Suprapubic skin (tissue), 4 donors: ENCODE measurements at regions not wholly inside any gene's neighbourhood (a gene's known extent, or its start where the extent isn't known, plus 50 kb on each side); places are given as distances from the start of the nearest gene placed in this dataset.

Source experiments
- DNase-seq, 2 donors: peaks; one replicate each; pipeline ENCODE4 v3.0.0-alpha.2; 2019; ENCODE audit warnings: low spot score in 2 of 2
- H3K27ac ChIP-seq: fragments of 200-600 bp; sonication (generic); one replicate; pipeline ENCODE4 v1.5.1; 2019
- H3K27me3 ChIP-seq: fragments of 200-600 bp; sonication (generic); one replicate; pipeline ENCODE4 v1.5.1; 2019
- H3K36me3 ChIP-seq: fragments of 200-600 bp; sonication (generic); one replicate; pipeline ENCODE4 v1.5.1; 2019
- H3K4me1 ChIP-seq: fragments of 200-600 bp; sonication (generic); one replicate; pipeline ENCODE4 v1.5.1; 2019
- H3K4me3 ChIP-seq: fragments of 200-600 bp; sonication (generic); one replicate; pipeline ENCODE4 v1.5.1; 2019; ENCODE audit warnings: mild to moderate bottlenecking
- H3K9me3 ChIP-seq: fragments of 200-600 bp; sonication (generic); one replicate; pipeline ENCODE4 v1.5.1; 2019
- CTCF ChIP-seq, 2 donors: fragments of 200-600 bp in 1 of 2; fragments of 450-650 bp in 1 of 2; sonication (generic) in 1 of 2; IDR thresholded peaks; one replicate each; pipeline ENCODE4 v1.5.1; 2016 to 2019; ENCODE audit warnings: antibody characterized with exemption in 2 of 2, mild to moderate bottlenecking in 1 of 2, moderate library complexity in 1 of 2
- EP300 ChIP-seq: sonication (generic); formaldehyde crosslinking; IDR thresholded peaks from one replicate; pipeline ENCODE4 v1.6.1; 2017; ENCODE audit warnings: antibody characterized with exemption
- POLR2A ChIP-seq, 2 donors: fragments of 450-650 bp; IDR thresholded peaks; one replicate each; pipeline ENCODE4 v1.6.1; 2017; ENCODE audit warnings: antibody characterized with exemption in 2 of 2, mild to moderate bottlenecking in 2 of 2, moderate library complexity in 2 of 2
- POLR2AphosphoS5 ChIP-seq, 3 donors: sonication (generic); formaldehyde crosslinking; IDR thresholded peaks; one replicate each; pipeline ENCODE4 v1.6.1; 2017; ENCODE audit warnings: antibody characterized with exemption in 3 of 3
- WGBS: methylation state at CpG from one replicate; pipeline ENCODE4 v1.1.5; 2018; 5-methylcytosine and 5-hydroxymethylcytosine counted together

GRCh38 chr2:217673627-217674026 is 329.2 kb downstream of the TNS1 start:
- WGBS: 67% methylated on average over 4 of the region's 4 CpGs
- no peaks in the 10 kb centered on the region for H3K36me3 ChIP-seq
- DNase-seq: no peak
- H3K9me3 ChIP-seq: no peaks in the 10 kb centered on the region
- peaks cover 30% of the 10 kb centered on the region for H3K4me1 ChIP-seq
- H3K27me3 ChIP-seq: no peaks in the 10 kb centered on the region
- H3K27ac ChIP-seq: peak overlapping the region; percentile 7
- TF ChIP-seq EP300: no peak
- no peak for TF ChIP-seq POLR2AphosphoS5 (IDR thresholded peaks at IDR 0.05)
- no peak for TF ChIP-seq POLR2A (IDR thresholded peaks at IDR 0.05)
- no peak for TF ChIP-seq CTCF (IDR thresholded peaks at IDR 0.05)
- no peak overlapping the region for H3K4me3 ChIP-seq

- WGBS: 32% methylated on average over 3 of the region's 3 CpGs
- TF ChIP-seq POLR2AphosphoS5 (IDR thresholded peaks at IDR 0.05) (no peak), EP300 (no peak), POLR2A (IDR thresholded peaks at IDR 0.05) (no peak), CTCF (IDR thresholded peaks at IDR 0.05) (no peak)
- no peaks in the 10 kb centered on the region for H3K36me3 ChIP-seq
- DNase-seq: no peak
- no peaks in the 10 kb centered on the region for H3K9me3 ChIP-seq
- no peak overlapping the region for H3K4me3 ChIP-seq
- H3K27ac ChIP-seq: peak overlapping the region; percentile 51
- peaks cover 34% of the 10 kb centered on the region for H3K4me1 ChIP-seq
- H3K27me3 ChIP-seq: no peaks in the 10 kb centered on the region
Observed at GRCh38 chr2:217672472-217672871, 330.3 kb downstream of the TNS1 start.

- Histone ChIP-seq H3K4me3 (no peak overlapping the region), H3K9me3 (no peaks in the 10 kb centered on the region), H3K36me3 (no peaks in the 10 kb centered on the region), H3K27me3 (no peaks in the 10 kb centered on the region), H3K4me1 (peaks cover 36% of the 10 kb centered on the region), H3K27ac (peak overlapping the region; percentile 51)
- no peak for TF ChIP-seq CTCF (IDR thresholded peaks at IDR 0.05)
- TF ChIP-seq EP300: no peak
- no peak for TF ChIP-seq POLR2AphosphoS5 (IDR thresholded peaks at IDR 0.05)
- TF ChIP-seq POLR2A (IDR thresholded peaks at IDR 0.05): no peak
- DNase-seq: no peak
- WGBS: 31% methylated on average over 2 of the region's 2 CpGs
Observed at GRCh38 chr2:217671871-217672270, 330.9 kb downstream of the TNS1 start.

GRCh38 chr2:217671075-217671474 is 331.7 kb downstream of the TNS1 start:
- no peak overlapping the region for H3K27ac ChIP-seq
- TF ChIP-seq POLR2A (IDR thresholded peaks at IDR 0.05) (no peak), CTCF (IDR thresholded peaks at IDR 0.05) (no peak), EP300 (no peak), POLR2AphosphoS5 (IDR thresholded peaks at IDR 0.05) (no peak)
- H3K9me3 ChIP-seq: no peaks in the 10 kb centered on the region
- no peak overlapping the region for H3K4me3 ChIP-seq
- H3K27me3 ChIP-seq: no peaks in the 10 kb centered on the region
- WGBS: 87% methylated on average over 1 of the region's 1 CpG
- H3K36me3 ChIP-seq: no peaks in the 10 kb centered on the region
- no peak for DNase-seq
- peaks cover 42% of the 10 kb centered on the region for H3K4me1 ChIP-seq

- no peaks in the 10 kb centered on the region for H3K9me3 ChIP-seq
- TF ChIP-seq EP300 (no peak), POLR2AphosphoS5 (IDR thresholded peaks at IDR 0.05) (no peak), POLR2A (IDR thresholded peaks at IDR 0.05) (no peak), CTCF (IDR thresholded peaks at IDR 0.05) (no peak)
- H3K4me1 ChIP-seq: peaks cover 48% of the 10 kb centered on the region
- H3K36me3 ChIP-seq: no peaks in the 10 kb centered on the region
- no peaks in the 10 kb centered on the region for H3K27me3 ChIP-seq
- H3K27ac ChIP-seq: no peak overlapping the region
- WGBS: 86% methylated on average over 3 of the region's 3 CpGs
- no peak overlapping the region for H3K4me3 ChIP-seq
- no peak for DNase-seq
Observed at GRCh38 chr2:217669831-217670230, 333.0 kb downstream of the TNS1 start.
